B cell (primary cell): ENCODE measurements at regions not wholly inside any gene's neighbourhood (a gene's known extent, or its start where the extent isn't known, plus 50 kb on each side); places are given as distances from the start of the nearest gene placed in this dataset.

Source experiments
- CTCF ChIP-seq: fragments of 200-600 bp; IDR thresholded peaks from one replicate; pipeline ENCODE4 v1.8.0; 2022; ENCODE audit warnings: antibody characterized with exemption, mild to moderate bottlenecking
- EZH2 ChIP-seq: IDR thresholded peaks from 2 replicates; pipeline ENCODE4 v1.6.1; 2012; ENCODE audit warnings: borderline replicate concordance, low read depth, mild to moderate bottlenecking, moderate library complexity, low read length; ENCODE audit not compliant: insufficient read depth, poor library complexity, severe bottlenecking

GRCh38 chr2:52210161-52210560 lies 1178.2 kb upstream of the NRXN1 start:
- TF ChIP-seq CTCF (no peak), EZH2 (no peak)
